D721Med (cell line): ENCODE measurements at regions not wholly inside any gene's neighbourhood (a gene's known extent, or its start where the extent isn't known, plus 50 kb on each side); places are given as distances from the start of the nearest gene placed in this dataset.

Source experiments
- DNase-seq: peaks from one replicate; pipeline ENCODE4 v3.0.0; 2011; ENCODE audit warnings: low spot score; ENCODE audit not compliant: insufficient read length
- FAIRE-seq: peaks from 2 replicates; lab custom pipeline; 2011; peaks lifted over from hg19 to GRCh38; lab: Jason Lieb, UNC
- CTCF ChIP-seq: IDR thresholded peaks from 2 replicates; pipeline ENCODE4 v1.5.1; 2012; ENCODE audit warnings: mild to moderate bottlenecking, control low read depth; ENCODE audit not compliant: insufficient read depth; ENCODE audit errors: missing control alignments

GRCh38 chr1:3999941-4000735, 100.1 kb upstream of the C1orf174 start:
- no peak for DNase-seq
- TF ChIP-seq CTCF: no peak
- no peak for FAIRE-seq

GRCh38 chr1:4000811-4001251, 100.8 kb upstream of the C1orf174 start:
- DNase-seq (no peak), FAIRE-seq (no peak)
- no peak for TF ChIP-seq CTCF

GRCh38 chr1:4001461-4001860, 101.4 kb upstream of the C1orf174 start:
- DNase-seq: no peak
- TF ChIP-seq CTCF: no peak
- no peak for FAIRE-seq

- no peak for DNase-seq
- no peak for TF ChIP-seq CTCF
- FAIRE-seq: no peak
Observed at GRCh38 chr1:4002061-4002521, 102.0 kb upstream of the C1orf174 start.

GRCh38 chr1:4002741-4003140, 102.7 kb upstream of the C1orf174 start:
- DNase-seq (no peak), FAIRE-seq (no peak)

GRCh38 chr1:4003846-4004505, 103.9 kb upstream of the C1orf174 start:
- no peak for FAIRE-seq
- no peak for TF ChIP-seq CTCF
- DNase-seq: no peak

More at GRCh38 chr1:4002741-4003140, 102.7 kb upstream of the C1orf174 start:
- TF ChIP-seq CTCF: no peak
